ENCODE measurements at regions not wholly inside any gene's neighbourhood (a gene's known extent, or its start where the extent isn't known, plus 50 kb on each side); places are given as distances from the start of the nearest gene placed in this dataset.

- BruUV-seq (replicated peaks), result no TSS peak
- no peaks in the 10 kb centered on the region for H3K9me3 ChIP-seq (ENCODE audit: insufficient read depth, low read depth)
- no peaks in the 10 kb centered on the region for H3K4me1 ChIP-seq (replicated peaks; ENCODE audit: insufficient read depth)
- POLR2A ChIA-PET (ENCODE audit: unreplicated experiment), result no interaction called here
- H3K4me2 ChIP-seq, result no peak overlapping the region
- no peak overlapping the region for H2AFZ ChIP-seq
- H4K20me1 ChIP-seq (ENCODE audit: insufficient read depth), result 0 out of 2 replicates have a peak, but pooled peaks cover 7% of the 10 kb centered on the region
- no peak overlapping the region for H3K27ac ChIP-seq
- H3K36me3 ChIP-seq (ENCODE audit: low read depth), result no peaks in the 10 kb centered on the region
- CTCF ChIA-PET, result no interaction called here
- no peaks in the 10 kb centered on the region for H3F3A ChIP-seq (ENCODE audit: insufficient read depth, low read depth)
- no peak for DNase-seq
- no peak for TF ChIP-seq CTCF (conservative IDR thresholded peaks at IDR 0.05)
- H3K9me2 ChIP-seq (ENCODE audit: insufficient read depth), result no peaks in the 10 kb centered on the region
- no peaks in the 10 kb centered on the region for H3K79me2 ChIP-seq (ENCODE audit: low read depth)
- peaks cover 70% of the 10 kb centered on the region for H3K27me3 ChIP-seq (ENCODE audit: insufficient read depth, low read depth)
- no peak overlapping the region for H3K4me3 ChIP-seq
- intact Hi-C loops (cut with micrococcal nuclease; ENCODE audit: unreplicated experiment), result no loop called here
Measured at GRCh38 chr10:70978816-70979480, 90.6 kb upstream of the PCBD1 start.

DNA sequence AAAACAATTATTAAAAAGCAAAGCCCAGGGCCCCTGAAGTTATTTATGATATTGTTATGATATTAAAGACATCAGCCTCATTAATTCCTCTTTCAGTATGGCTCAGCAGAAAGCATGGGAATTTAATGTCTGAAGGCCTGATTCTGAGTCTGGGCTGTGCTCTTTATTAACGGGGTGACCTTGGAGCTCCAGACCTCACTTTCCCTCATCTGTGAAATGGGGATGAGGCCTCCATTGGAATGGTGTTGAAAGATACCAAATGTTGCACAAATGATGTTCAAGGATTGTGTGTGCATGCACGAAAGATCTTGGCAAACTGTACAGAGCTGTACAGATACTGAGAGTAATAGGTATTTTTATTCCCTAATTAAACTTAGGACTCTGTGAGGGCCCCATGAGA is 92.3 kb upstream of the PCBD1 start:
- TF ChIP-seq CTCF (conservative IDR thresholded peaks at IDR 0.05) (no peak), EZH2 (IDR thresholded peaks at IDR 0.05; ENCODE audit: low read depth) (no peak)
- ChIA-PET POLR2A (ENCODE audit: unreplicated experiment) (no interaction called here), CTCF (no interaction called here)
- BruUV-seq (replicated peaks), result no TSS peak
- intact Hi-C loops (cut with micrococcal nuclease; ENCODE audit: unreplicated experiment), result no loop called here
- H3K4me2 ChIP-seq, result no peak overlapping the region
- peaks cover 55% of the 10 kb centered on the region for H3K27me3 ChIP-seq (ENCODE audit: insufficient read depth, low read depth)
- H3K4me3 ChIP-seq, result no peak overlapping the region
- no peaks in the 10 kb centered on the region for H3K9me2 ChIP-seq (ENCODE audit: insufficient read depth)
- H3K4me1 ChIP-seq (replicated peaks; ENCODE audit: insufficient read depth), result no peaks in the 10 kb centered on the region
- no peaks in the 10 kb centered on the region for H3F3A ChIP-seq (ENCODE audit: insufficient read depth, low read depth)
- no peaks in the 10 kb centered on the region for H3K36me3 ChIP-seq (ENCODE audit: low read depth)
- no peak for DNase-seq
- no peaks in the 10 kb centered on the region for H3K9me3 ChIP-seq (ENCODE audit: insufficient read depth, low read depth)
- no peak overlapping the region for H2AFZ ChIP-seq
- H3K79me2 ChIP-seq (ENCODE audit: low read depth), result no peaks in the 10 kb centered on the region
- H3K27ac ChIP-seq, result no peak overlapping the region
- 0 out of 2 replicates have a peak, but pooled peaks cover 4% of the 10 kb centered on the region for H4K20me1 ChIP-seq (ENCODE audit: insufficient read depth)

- no peak for DNase-seq
- Histone ChIP-seq H3K4me2 (no peak overlapping the region), H3K9me2 (ENCODE audit: insufficient read depth) (no peaks in the 10 kb centered on the region), H2AFZ (no peak overlapping the region), H3K27ac (no peak overlapping the region), H3K4me1 (replicated peaks; ENCODE audit: insufficient read depth) (no peaks in the 10 kb centered on the region), H3K9me3 (ENCODE audit: insufficient read depth, low read depth) (no peaks in the 10 kb centered on the region), H3K27me3 (ENCODE audit: insufficient read depth, low read depth) (peaks cover 49% of the 10 kb centered on the region), H3K4me3 (no peak overlapping the region), H3K36me3 (ENCODE audit: low read depth) (no peaks in the 10 kb centered on the region), H4K20me1 (ENCODE audit: insufficient read depth) (0 out of 2 replicates have a peak, but pooled peaks cover 1% of the 10 kb centered on the region), H3F3A (ENCODE audit: insufficient read depth, low read depth) (no peaks in the 10 kb centered on the region), H3K79me2 (ENCODE audit: low read depth) (no peaks in the 10 kb centered on the region)
- CTCF ChIA-PET, result no interaction called here
- no peak for TF ChIP-seq EZH2 (IDR thresholded peaks at IDR 0.05; ENCODE audit: low read depth)
- no peak for TF ChIP-seq CTCF (conservative IDR thresholded peaks at IDR 0.05)
- BruUV-seq (replicated peaks), result no TSS peak
- intact Hi-C loops (cut with micrococcal nuclease; ENCODE audit: unreplicated experiment), result no loop called here
- POLR2A ChIA-PET (ENCODE audit: unreplicated experiment), result no interaction called here
Measured at GRCh38 chr10:70981171-70981836, 92.9 kb upstream of the PCBD1 start.
